Activated T-cell treated with anti-CD3 and anti-CD28 coated beads for 24 hours (primary cell): ENCODE measurements at regions not wholly inside any gene's neighbourhood (a gene's known extent, or its start where the extent isn't known, plus 50 kb on each side); places are given as distances from the start of the nearest gene placed in this dataset.
"Not testable (repeated sequence)": the region's sequence is repeated elsewhere in the genome, so short reads cannot be mapped to it uniquely, and the experiment has no call there.

Source experiments
- DNase-seq: peaks from one replicate; pipeline ENCODE4 v3.0.0-alpha.2; 2020; ENCODE audit warnings: low read depth

GRCh38 chr15:87533637-87534036, 722.9 kb downstream of the NTRK3 start:
- not testable (repeated sequence) for DNase-seq

GRCh38 chr15:87528873-87529272, 727.7 kb downstream of the NTRK3 start:
- DNase-seq: no peak

- no peak for DNase-seq
These were observed 728.7 kb downstream of the NTRK3 start for GRCh38 chr15:87527875-87528274.

DNA sequence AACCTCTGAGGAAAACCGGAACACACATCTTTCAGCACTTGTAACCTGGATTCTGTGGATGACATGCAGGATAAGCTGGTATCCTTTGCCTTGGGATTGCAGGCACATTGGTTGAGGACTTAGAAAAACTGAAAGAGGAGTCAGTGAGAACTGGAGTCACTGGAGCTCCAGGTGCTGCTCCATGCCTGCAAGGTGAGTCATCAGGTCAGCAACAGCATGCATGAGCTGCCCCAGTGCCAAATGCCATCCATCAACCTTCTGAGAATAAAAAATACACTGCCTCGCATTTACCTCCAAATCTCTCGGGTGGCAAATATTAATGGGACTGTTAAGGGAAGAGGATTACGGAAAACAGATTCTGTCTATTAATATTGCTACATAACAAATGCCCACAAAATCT, 729.1 kb downstream of the NTRK3 start:
- no peak for DNase-seq

GRCh38 chr15:87523516-87523915, 733.0 kb downstream of the NTRK3 start:
- no peak for DNase-seq

DNA sequence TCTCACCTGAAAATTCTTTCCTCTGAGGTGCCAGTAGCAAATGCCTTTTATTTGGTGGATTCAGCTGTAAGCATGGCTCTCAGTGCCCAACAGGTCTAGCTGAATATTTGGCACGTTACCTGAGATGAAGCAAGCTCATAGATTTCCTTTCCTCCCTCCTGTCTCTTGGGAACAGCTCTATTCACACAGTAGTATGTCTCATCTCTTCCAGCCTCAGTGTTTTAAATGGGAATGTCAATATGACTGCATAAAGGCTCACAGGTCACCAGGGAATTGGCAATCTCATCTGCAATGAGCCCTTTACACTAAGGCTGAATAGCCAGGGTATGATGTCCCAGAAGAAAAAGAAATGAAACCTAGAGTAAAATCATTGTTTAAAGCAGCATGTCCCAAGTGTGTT, 733.5 kb downstream of the NTRK3 start:
- no peak for DNase-seq

DNA sequence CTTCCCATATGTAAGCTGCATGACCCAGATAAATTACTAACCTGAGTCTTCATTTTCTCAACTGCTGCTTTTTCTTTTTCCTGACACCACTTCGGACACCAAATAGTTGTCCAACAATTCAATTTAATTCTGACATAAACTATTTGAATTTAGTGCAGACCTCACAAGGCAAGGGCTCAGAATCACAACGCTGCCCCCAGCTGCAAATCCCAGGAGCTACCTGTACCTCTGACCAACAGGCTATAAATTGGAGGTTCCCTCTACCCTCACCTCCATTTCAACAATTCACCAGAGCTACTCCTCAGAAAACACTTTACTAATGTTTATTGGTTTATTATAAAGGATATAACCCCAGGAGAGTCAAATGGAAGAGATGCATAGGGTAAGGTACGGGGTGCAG, 737.6 kb downstream of the NTRK3 start:
- DNase-seq: no peak

GRCh38 chr15:87508086-87508485, 748.5 kb downstream of the NTRK3 start:
- no peak for DNase-seq

DNA sequence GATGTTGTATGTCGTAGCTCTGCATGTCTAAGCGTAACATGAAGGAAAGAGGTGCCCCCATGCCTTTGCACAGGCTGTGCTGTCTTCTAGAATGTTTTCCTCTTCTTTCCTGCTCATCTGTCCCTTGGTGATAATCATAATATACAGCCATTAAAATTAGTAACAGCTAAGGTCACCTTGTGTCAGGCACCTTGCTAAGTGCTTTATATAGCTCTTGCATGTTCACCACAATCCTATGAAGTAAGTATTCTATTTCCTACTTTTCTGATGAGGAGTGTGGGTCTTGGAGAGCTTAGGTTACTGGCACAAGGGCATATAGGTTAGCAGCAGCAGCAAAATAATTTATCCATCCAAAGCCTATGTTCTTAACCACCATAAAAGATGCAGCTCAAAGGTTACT, 754.4 kb downstream of the NTRK3 start:
- DNase-seq: no peak

GRCh38 chr15:87500240-87500639, 756.3 kb downstream of the NTRK3 start:
- no peak for DNase-seq

- DNase-seq: no peak
These were observed 758.0 kb downstream of the NTRK3 start for GRCh38 chr15:87498560-87498959.

DNA sequence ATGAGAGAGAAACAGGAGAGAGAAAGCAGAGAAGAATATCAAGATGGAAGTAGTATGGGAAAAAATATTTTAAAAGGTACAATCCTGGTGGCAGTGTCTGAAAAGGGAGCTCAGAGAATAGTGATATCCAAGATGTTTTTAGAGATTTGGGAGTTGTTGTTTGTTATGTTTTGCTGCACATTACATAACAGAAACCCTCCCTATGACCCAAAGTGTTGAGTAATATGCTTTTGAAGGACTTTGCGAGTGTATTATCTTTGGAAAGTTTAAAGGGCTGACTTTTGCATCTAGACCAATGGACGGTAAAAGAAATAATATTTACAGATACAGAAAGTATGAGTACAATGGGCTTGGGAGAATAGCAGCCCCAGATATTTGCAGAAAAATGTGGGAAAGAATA, 759.7 kb downstream of the NTRK3 start:
- DNase-seq: no peak

GRCh38 chr15:87496109-87496508, 760.4 kb downstream of the NTRK3 start:
- DNase-seq: no peak

DNA sequence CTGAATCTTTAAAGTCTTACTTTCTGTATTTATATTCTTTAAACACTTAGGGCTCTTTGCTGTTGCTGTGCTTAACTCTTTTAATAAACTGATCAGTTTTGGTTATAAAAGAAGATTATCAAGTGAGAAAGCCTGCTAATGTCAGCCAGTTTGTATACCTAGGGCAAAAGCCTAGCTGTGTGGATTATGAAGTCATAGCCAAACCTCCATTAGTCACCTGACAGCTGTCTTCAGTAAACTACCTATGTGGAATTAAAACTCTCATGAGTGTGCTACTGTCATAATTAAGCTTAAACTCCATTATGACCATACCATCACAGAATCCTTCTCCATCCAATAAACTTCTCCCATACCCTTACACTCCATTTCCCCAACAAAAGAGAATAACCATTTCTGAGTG, 762.7 kb downstream of the NTRK3 start:
- DNase-seq: no peak

GRCh38 chr15:87492321-87492720, 764.2 kb downstream of the NTRK3 start:
- DNase-seq: no peak

DNA sequence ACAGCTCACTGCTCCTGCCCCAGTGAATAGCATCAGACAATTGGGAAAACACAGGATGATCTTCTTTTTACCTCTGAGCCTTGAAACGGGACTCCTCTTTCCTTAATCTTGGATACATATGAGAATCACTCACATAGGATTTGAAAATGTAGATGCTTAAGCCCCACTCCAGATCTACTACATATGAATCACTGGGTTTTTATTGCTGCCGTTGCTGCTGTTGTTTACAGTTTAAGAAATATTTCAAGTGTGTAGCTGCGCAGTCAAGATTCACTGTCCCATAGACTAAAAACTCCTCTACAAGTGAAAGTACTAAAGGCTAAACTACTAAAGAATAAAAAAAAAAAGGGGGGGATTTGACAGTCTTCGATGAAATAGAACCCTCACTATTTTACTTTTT, 765.9 kb downstream of the NTRK3 start:
- no peak for DNase-seq

DNA sequence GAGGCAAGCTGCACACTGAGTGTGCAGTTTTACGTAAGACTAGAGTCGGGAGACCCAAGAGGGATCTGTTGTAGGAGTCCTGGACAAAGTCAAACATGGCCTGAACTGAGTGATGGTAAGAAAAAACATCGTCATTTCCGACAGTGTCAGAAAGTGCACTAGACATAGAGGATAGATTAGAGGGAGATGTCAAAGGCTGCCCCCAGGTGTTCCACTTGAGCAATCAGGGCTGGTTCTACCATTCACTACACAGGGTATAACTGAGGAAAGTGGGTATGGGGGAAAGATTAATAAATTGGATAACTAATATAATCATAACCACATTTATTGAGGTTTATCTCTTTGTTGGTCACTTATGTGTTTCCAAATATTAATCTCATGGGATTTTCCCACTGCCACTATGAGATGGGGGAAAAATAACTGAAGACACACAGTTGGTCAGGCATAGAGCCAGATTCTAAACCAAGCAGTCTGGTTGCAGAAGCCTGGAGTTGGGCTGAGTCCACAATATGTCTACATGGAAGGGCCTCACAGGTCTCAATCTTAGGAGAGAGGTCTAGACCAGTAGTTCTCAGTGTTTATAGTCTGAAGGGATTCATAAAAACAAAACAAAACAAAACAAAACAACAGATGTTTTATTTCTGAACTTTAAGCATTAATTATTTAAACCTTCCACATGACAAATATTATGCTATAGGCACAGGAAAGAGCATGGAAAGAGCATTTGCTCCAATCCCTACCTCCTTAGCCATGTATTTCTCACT, 766.5 kb downstream of the NTRK3 start:
- DNase-seq: no peak

DNA sequence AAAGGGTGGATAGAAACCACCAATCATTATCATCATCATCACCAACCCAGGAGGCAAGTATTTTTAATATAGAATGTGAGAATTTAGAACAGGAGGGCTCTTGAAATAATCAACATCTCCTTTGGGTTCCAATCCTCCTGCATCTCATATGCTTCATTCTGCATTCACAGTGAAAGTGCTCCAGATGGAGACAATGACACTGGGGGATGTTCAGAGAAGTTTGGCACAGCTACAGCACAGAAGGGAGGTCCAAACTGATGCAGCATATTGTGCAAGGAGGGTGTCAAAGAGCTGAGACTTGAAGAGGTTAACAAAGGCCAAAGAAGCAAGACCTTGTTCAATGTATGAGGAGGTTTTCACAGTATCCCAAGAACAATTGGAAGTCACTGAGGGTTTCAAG, 767.1 kb downstream of the NTRK3 start:
- DNase-seq: no peak

DNA sequence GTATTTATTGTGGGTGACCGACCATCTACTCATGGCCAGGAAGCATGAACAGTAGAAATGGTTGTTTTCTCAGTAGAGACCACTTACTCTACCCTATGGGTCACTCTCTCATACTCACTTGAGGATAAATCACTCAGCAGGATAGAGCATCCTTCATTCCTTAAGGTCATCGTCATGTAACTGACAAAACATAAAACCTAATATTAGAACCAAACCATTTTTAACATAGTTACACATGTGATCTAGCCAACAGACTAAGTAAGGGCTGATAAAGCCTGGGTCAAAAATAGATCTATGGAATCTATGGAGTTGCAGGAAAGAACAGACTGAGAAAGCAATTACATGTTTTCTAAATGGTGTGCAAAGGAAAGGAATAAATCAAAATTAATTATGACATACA, 769.1 kb downstream of the NTRK3 start:
- DNase-seq: no peak

DNA sequence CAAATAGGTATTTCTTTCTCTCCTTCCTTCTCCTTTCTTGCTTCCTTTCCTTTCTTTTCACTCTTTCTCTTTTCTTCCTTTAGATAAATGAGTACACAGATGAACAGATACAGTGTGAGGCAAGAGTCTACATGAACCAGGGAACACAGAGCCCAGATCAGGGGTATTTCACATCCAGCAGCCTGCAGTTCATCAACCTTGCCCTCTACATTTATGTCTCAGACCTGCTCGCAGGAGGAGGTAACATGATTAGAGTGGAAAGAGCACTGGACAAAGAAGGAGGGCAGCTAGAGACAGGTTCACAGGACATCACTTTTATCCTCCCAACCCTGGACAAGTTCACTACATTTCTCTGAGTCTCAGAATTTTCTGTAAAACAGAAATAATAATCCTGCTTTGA, 773.1 kb downstream of the NTRK3 start:
- no peak for DNase-seq

DNA sequence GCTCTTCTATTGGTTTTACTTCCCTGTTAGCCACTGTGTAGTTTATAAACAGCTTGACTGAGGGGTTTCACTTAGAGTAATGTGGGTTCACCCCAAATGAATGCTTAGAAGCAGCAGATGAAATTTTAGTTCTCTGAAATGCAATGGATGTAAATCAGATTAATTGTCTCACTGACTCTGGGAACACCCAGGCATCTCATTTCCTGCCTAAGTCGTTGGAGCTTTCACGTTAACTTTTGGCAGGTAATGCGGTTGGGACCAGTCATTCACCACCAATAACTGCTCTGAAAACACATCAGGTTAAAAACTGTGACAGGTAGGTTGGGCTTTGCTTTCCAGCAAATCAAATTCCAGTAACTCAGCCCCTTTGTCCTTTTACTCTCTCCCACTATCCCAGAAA, 775.4 kb downstream of the NTRK3 start:
- DNase-seq: no peak

DNA sequence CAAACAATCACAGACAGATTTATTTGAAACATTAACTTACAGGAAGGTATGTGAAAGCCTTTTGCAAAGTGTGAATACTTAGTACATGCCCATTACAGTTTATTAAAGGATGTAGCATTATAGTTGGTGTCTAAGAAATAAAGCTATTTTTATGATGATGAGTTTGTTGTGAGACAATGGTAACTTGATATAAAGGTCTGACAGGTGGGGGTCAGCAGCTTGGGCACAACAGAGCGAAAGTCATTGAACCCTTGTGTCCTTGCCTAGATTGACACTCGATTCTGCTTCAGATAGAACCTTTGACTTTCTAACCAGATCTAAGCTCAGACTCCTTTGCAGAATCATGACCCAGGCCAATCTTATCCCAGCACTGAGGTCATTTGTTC, 777.9 kb downstream of the NTRK3 start:
- DNase-seq: no peak

DNA sequence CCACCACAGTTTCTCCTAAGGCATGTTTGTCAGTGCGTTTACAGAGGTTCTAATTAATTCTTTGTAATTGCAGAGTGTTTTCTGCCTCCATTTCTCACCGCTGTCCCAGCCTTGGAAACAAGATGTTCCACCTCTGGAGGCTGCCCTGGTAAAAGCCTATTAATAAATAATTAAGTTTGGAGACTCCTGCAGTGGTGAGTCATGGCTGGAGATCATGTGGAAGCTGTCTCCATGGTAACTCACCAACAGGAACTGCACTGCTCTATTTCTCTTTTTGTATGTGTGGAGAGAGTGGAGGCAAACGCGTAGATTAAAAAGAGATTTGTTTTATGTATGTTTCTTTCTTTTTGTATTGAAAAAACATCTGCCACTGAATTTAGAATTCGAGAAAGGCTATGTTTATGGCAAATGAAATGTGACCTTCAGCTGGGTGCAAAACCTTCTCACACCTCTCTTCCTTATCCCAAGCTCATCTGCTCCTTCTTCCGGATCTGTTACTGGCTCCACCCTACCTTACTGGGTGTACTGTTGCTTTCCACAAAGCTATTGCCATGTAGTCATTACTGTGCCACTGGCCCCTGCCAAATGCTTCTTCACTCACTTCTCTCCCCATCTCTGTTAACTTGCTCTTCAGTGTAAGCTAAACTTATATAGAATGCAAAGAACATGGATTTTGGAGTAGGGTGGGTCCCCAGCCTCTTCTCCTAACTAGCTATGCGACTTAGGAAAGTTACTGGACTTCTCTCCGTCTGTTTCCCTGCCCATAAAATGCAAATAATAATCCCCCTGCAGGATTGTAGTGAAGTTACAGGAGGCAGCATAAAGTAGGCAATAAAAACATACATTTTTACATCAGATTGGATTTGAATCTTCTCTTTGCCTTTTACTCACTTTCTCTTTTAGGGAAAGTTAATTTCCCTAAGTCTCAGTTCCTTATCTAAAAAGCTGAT, 778.5 kb downstream of the NTRK3 start:
- no peak for DNase-seq
